Suprapubic skin (tissue), 4 donors: ENCODE measurements at regions not wholly inside any gene's neighbourhood (a gene's known extent, or its start where the extent isn't known, plus 50 kb on each side); places are given as distances from the start of the nearest gene placed in this dataset.

ENCODE experiments used
- DNase-seq, 2 donors: peaks; one replicate each; pipeline ENCODE4 v3.0.0-alpha.2; 2019; ENCODE audit warnings: low spot score in 2 of 2
- H3K27ac ChIP-seq: fragments of 200-600 bp; sonication (generic); one replicate; pipeline ENCODE4 v1.5.1; 2019
- H3K27me3 ChIP-seq: fragments of 200-600 bp; sonication (generic); one replicate; pipeline ENCODE4 v1.5.1; 2019
- H3K36me3 ChIP-seq: fragments of 200-600 bp; sonication (generic); one replicate; pipeline ENCODE4 v1.5.1; 2019
- H3K4me1 ChIP-seq: fragments of 200-600 bp; sonication (generic); one replicate; pipeline ENCODE4 v1.5.1; 2019
- H3K4me3 ChIP-seq: fragments of 200-600 bp; sonication (generic); one replicate; pipeline ENCODE4 v1.5.1; 2019; ENCODE audit warnings: mild to moderate bottlenecking
- H3K9me3 ChIP-seq: fragments of 200-600 bp; sonication (generic); one replicate; pipeline ENCODE4 v1.5.1; 2019
- CTCF ChIP-seq, 2 donors: fragments of 200-600 bp in 1 of 2; fragments of 450-650 bp in 1 of 2; sonication (generic) in 1 of 2; IDR thresholded peaks; one replicate each; pipeline ENCODE4 v1.5.1; 2016 to 2019; ENCODE audit warnings: antibody characterized with exemption in 2 of 2, mild to moderate bottlenecking in 1 of 2, moderate library complexity in 1 of 2
- EP300 ChIP-seq: sonication (generic); formaldehyde crosslinking; IDR thresholded peaks from one replicate; pipeline ENCODE4 v1.6.1; 2017; ENCODE audit warnings: antibody characterized with exemption
- POLR2A ChIP-seq, 2 donors: fragments of 450-650 bp; IDR thresholded peaks; one replicate each; pipeline ENCODE4 v1.6.1; 2017; ENCODE audit warnings: antibody characterized with exemption in 2 of 2, mild to moderate bottlenecking in 2 of 2, moderate library complexity in 2 of 2
- POLR2AphosphoS5 ChIP-seq, 3 donors: sonication (generic); formaldehyde crosslinking; IDR thresholded peaks; one replicate each; pipeline ENCODE4 v1.6.1; 2017; ENCODE audit warnings: antibody characterized with exemption in 3 of 3
- WGBS: methylation state at CpG from one replicate; pipeline ENCODE4 v1.1.5; 2018; 5-methylcytosine and 5-hydroxymethylcytosine counted together

- H3K9me3 ChIP-seq: no peaks in the 10 kb centered on the region
- H3K27ac ChIP-seq: no peak overlapping the region
- H3K4me3 ChIP-seq: no peak overlapping the region
- no peaks in the 10 kb centered on the region for H3K36me3 ChIP-seq
- no peak for DNase-seq
- TF ChIP-seq CTCF (IDR thresholded peaks at IDR 0.05) (no peak), EP300 (no peak), POLR2AphosphoS5 (IDR thresholded peaks at IDR 0.05) (no peak), POLR2A (IDR thresholded peaks at IDR 0.05) (no peak)
- H3K27me3 ChIP-seq: no peaks in the 10 kb centered on the region
- 71% methylated on average over 9 of the region's 9 CpGs for WGBS
- H3K4me1 ChIP-seq: no peaks in the 10 kb centered on the region
Measured at GRCh38 chr1:81525085-81525484, 275.6 kb upstream of the ADGRL2 start.

GRCh38 chr1:81519987-81520386, 280.7 kb upstream of the ADGRL2 start:
- Histone ChIP-seq H3K4me1 (no peaks in the 10 kb centered on the region), H3K9me3 (no peaks in the 10 kb centered on the region), H3K27me3 (no peaks in the 10 kb centered on the region), H3K4me3 (no peak overlapping the region), H3K36me3 (no peaks in the 10 kb centered on the region), H3K27ac (no peak overlapping the region)
- TF ChIP-seq EP300 (no peak), POLR2A (IDR thresholded peaks at IDR 0.05) (no peak), CTCF (IDR thresholded peaks at IDR 0.05) (no peak), POLR2AphosphoS5 (IDR thresholded peaks at IDR 0.05) (no peak)
- WGBS: 83% methylated on average over 1 of the region's 1 CpG
- no peak for DNase-seq

- DNase-seq: no peak
- Histone ChIP-seq H3K27me3 (no peaks in the 10 kb centered on the region), H3K4me3 (no peak overlapping the region), H3K9me3 (no peaks in the 10 kb centered on the region), H3K36me3 (no peaks in the 10 kb centered on the region), H3K27ac (no peak overlapping the region), H3K4me1 (no peaks in the 10 kb centered on the region)
- no peak for TF ChIP-seq CTCF (IDR thresholded peaks at IDR 0.05)
- TF ChIP-seq POLR2A (IDR thresholded peaks at IDR 0.05): no peak
- TF ChIP-seq EP300: no peak
- TF ChIP-seq POLR2AphosphoS5 (IDR thresholded peaks at IDR 0.05): no peak
- whole genome bisulfite sequencing: 80% methylated on average over 8 of the region's 8 CpGs
Measured at GRCh38 chr1:81517987-81518386, 282.7 kb upstream of the ADGRL2 start.

- no peak overlapping the region for H3K27ac ChIP-seq
- 75% methylated on average over 2 of the region's 2 CpGs for WGBS
- H3K4me3 ChIP-seq: no peak overlapping the region
Measured at GRCh38 chr1:81513796-81514354, 286.9 kb upstream of the ADGRL2 start.

More at GRCh38 chr1:81513796-81514354, 286.9 kb upstream of the ADGRL2 start:
- H3K9me3 ChIP-seq: no peaks in the 10 kb centered on the region
- H3K27me3 ChIP-seq: no peaks in the 10 kb centered on the region
- H3K36me3 ChIP-seq: no peaks in the 10 kb centered on the region
- DNase-seq: no peak
- no peak for TF ChIP-seq CTCF (IDR thresholded peaks at IDR 0.05)
- TF ChIP-seq POLR2A (IDR thresholded peaks at IDR 0.05): no peak
- TF ChIP-seq POLR2AphosphoS5 (IDR thresholded peaks at IDR 0.05): no peak
- TF ChIP-seq EP300: no peak
- H3K4me1 ChIP-seq: peaks cover 14% of the 10 kb centered on the region
